T-helper 2 cell treated with Interferon-gamma antibody and Interleukin-4, amounts not matched to agents 5 μg/mL and 100 μg/mL, for 36 hours (primary cell): ENCODE measurements at regions not wholly inside any gene's neighbourhood (a gene's known extent, or its start where the extent isn't known, plus 50 kb on each side); places are given as distances from the start of the nearest gene placed in this dataset.

Experiments used
- DNase-seq: peaks from one replicate; pipeline ENCODE4 v3.0.0; 2021; ENCODE audit warnings: low spot score
- H3K27ac Mint-ChIP-seq: one replicate; pipeline ENCODE4 v1.8.0; 2021; ENCODE audit warnings: mild to moderate bottlenecking, mixed read lengths
- H3K27me3 Mint-ChIP-seq: one replicate; pipeline ENCODE4 v1.8.0; 2021; ENCODE audit warnings: low read depth, mixed read lengths
- H3K36me3 Mint-ChIP-seq: one replicate; pipeline ENCODE4 v1.8.0; 2021; ENCODE audit warnings: low read depth, mixed read lengths
- H3K4me1 Mint-ChIP-seq: one replicate; pipeline ENCODE4 v1.8.0; 2021; ENCODE audit warnings: low read depth, mixed read lengths
- H3K4me3 Mint-ChIP-seq: one replicate; pipeline ENCODE4 v1.8.0; 2022; ENCODE audit warnings: mild to moderate bottlenecking, moderate library complexity, mixed read lengths
- H3K9me3 Mint-ChIP-seq: one replicate; pipeline ENCODE4 v1.8.0; 2021; ENCODE audit warnings: mixed read lengths

- no peaks in the 10 kb centered on the region for H3K4me1 Mint-ChIP-seq
- peaks cover 39% of the 10 kb centered on the region for H3K9me3 Mint-ChIP-seq
- no peaks in the 10 kb centered on the region for H3K27me3 Mint-ChIP-seq
- H3K4me3 Mint-ChIP-seq, result no peak overlapping the region
- H3K27ac Mint-ChIP-seq, result no peak overlapping the region
- no peaks in the 10 kb centered on the region for H3K36me3 Mint-ChIP-seq
- DNase-seq, result no peak
These were observed 268.6 kb downstream of the HAPSTR1 start for GRCh38 chr16:9360075-9360474.

GRCh38 chr16:9362050-9362449 is 270.6 kb downstream of the HAPSTR1 start:
- no peak for DNase-seq
- no peaks in the 10 kb centered on the region for H3K36me3 Mint-ChIP-seq
- H3K27ac Mint-ChIP-seq, result no peak overlapping the region
- no peaks in the 10 kb centered on the region for H3K4me1 Mint-ChIP-seq
- H3K9me3 Mint-ChIP-seq, result peaks cover 24% of the 10 kb centered on the region
- H3K4me3 Mint-ChIP-seq, result no peak overlapping the region
- no peaks in the 10 kb centered on the region for H3K27me3 Mint-ChIP-seq

GRCh38 chr16:9362604-9363003 is 271.2 kb downstream of the HAPSTR1 start:
- Mint-ChIP-seq H3K4me3 (no peak overlapping the region), H3K36me3 (no peaks in the 10 kb centered on the region)

GRCh38 chr16:9363520-9363919 is 272.1 kb downstream of the HAPSTR1 start:
- Mint-ChIP-seq H3K27me3 (no peaks in the 10 kb centered on the region), H3K4me3 (no peak overlapping the region), H3K27ac (no peak overlapping the region), H3K36me3 (no peaks in the 10 kb centered on the region), H3K9me3 (peaks cover 20% of the 10 kb centered on the region), H3K4me1 (no peaks in the 10 kb centered on the region)
- no peak for DNase-seq

More at GRCh38 chr16:9362604-9363003, 271.2 kb downstream of the HAPSTR1 start:
- no peak overlapping the region for H3K27ac Mint-ChIP-seq
- no peaks in the 10 kb centered on the region for H3K4me1 Mint-ChIP-seq
- H3K27me3 Mint-ChIP-seq, result no peaks in the 10 kb centered on the region
- peaks cover 19% of the 10 kb centered on the region for H3K9me3 Mint-ChIP-seq
- DNase-seq, result no peak

- H3K4me3 Mint-ChIP-seq, result no peak overlapping the region
- H3K9me3 Mint-ChIP-seq, result peaks cover 14% of the 10 kb centered on the region
- DNase-seq, result no peak
- no peaks in the 10 kb centered on the region for H3K36me3 Mint-ChIP-seq
- H3K27me3 Mint-ChIP-seq, result no peaks in the 10 kb centered on the region
- H3K4me1 Mint-ChIP-seq, result no peaks in the 10 kb centered on the region
- no peak overlapping the region for H3K27ac Mint-ChIP-seq
These were observed 273.4 kb downstream of the HAPSTR1 start for GRCh38 chr16:9364721-9365369.

GRCh38 chr16:9365370-9365728 is 273.9 kb downstream of the HAPSTR1 start:
- no peaks in the 10 kb centered on the region for H3K36me3 Mint-ChIP-seq
- no peaks in the 10 kb centered on the region for H3K27me3 Mint-ChIP-seq

GRCh38 chr16:9366048-9366969 is 274.9 kb downstream of the HAPSTR1 start:
- H3K4me3 Mint-ChIP-seq, result no peak overlapping the region
- no peaks in the 10 kb centered on the region for H3K4me1 Mint-ChIP-seq
- H3K9me3 Mint-ChIP-seq, result peaks cover 11% of the 10 kb centered on the region
- no peak overlapping the region for H3K27ac Mint-ChIP-seq
- no peaks in the 10 kb centered on the region for H3K27me3 Mint-ChIP-seq
- DNase-seq, result no peak
- H3K36me3 Mint-ChIP-seq, result no peaks in the 10 kb centered on the region

More at GRCh38 chr16:9365370-9365728, 273.9 kb downstream of the HAPSTR1 start:
- no peak overlapping the region for H3K4me3 Mint-ChIP-seq
- H3K9me3 Mint-ChIP-seq, result peaks cover 14% of the 10 kb centered on the region
- H3K4me1 Mint-ChIP-seq, result no peaks in the 10 kb centered on the region
- DNase-seq, result no peak
- no peak overlapping the region for H3K27ac Mint-ChIP-seq

- Mint-ChIP-seq H3K4me1 (no peaks in the 10 kb centered on the region), H3K27ac (no peak overlapping the region), H3K36me3 (no peaks in the 10 kb centered on the region), H3K27me3 (no peaks in the 10 kb centered on the region), H3K4me3 (no peak overlapping the region), H3K9me3 (peaks cover 3% of the 10 kb centered on the region)
- no peak for DNase-seq
These were observed 278.6 kb downstream of the HAPSTR1 start for GRCh38 chr16:9370061-9370491.

DNA sequence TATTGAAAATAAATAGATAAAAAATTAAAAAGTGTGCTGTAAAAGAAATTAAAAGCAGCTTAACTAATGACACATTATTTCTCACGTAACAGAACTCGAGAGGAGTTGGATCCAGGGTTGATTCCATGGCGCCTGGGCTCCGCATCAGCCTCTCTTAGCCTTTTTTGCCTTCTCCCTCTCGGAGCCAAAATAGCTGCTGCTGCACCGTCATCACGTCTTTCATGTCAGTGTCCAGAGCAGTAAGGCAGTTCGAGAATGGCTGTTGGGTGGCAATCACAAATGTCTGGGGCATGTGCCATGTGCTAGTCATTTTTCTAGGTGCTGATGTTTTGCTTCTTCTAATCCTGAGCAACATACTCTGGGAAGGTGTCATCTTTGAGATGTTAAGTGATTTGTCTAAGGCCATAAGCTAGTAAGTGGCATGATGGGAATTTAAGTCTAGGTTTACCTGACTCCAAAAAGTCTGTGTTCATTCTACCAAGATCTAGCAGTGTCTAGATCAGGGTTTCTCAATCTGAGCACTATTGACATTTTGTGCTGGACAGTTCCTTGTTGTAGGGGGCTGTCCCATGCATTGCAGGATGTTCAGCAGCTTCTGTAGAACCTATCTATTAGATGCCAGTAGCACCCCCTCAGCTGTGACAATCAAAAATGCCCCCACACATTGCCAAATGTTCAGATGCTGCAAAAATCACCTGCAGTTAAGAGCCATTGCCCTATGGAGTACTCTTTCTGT is 280.4 kb downstream of the HAPSTR1 start:
- no peak for DNase-seq
- Mint-ChIP-seq H3K36me3 (no peaks in the 10 kb centered on the region), H3K4me1 (no peaks in the 10 kb centered on the region), H3K4me3 (no peak overlapping the region), H3K27me3 (no peaks in the 10 kb centered on the region), H3K27ac (no peak overlapping the region), H3K9me3 (peaks cover 3% of the 10 kb centered on the region)

DNA sequence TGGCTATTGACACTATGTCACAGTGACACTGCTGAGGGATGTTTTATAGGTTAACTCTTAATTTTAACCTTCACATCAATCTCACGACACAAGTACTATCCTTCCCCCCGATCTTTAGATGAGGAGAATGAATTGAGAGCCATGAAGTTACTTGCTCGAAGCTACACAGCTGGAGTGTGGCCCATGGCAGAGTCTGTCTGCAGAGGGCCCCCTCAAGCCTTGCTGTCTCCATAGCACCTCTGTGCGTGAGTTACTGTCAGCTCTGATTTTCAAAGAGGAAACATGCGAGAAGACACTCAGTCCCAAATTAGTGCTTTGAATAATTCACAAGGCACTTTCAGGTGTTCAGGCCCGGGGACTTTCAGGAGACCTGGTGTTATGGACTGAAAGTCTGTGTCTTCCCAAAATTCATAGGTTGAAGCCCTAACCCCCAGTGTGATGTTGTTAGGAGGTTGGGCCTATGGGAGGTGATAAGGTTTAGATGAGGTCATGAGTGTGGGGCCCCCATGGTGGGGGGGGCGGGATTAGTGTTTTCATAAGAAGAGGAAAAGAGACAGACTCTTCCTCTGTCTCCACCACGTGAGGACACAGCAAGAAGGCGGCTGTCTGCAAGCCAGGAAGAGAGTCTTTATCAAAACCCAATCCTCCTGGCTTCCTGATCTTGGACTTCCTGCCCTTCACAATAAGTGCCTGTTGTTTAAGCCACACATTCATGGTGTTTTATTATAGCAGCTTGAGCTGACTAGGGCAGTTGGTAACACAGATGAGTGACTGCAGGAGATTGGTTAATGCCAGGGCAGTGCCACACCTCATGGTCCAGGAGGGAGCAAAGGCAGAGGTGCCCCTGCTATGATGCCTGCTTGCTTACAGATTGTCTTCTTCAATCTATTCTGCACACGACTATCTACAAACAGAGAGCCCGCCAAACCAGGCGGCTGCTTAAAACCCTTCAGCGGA is 281.8 kb downstream of the HAPSTR1 start:
- Mint-ChIP-seq H3K9me3 (peaks cover 3% of the 10 kb centered on the region), H3K4me1 (no peaks in the 10 kb centered on the region), H3K4me3 (no peak overlapping the region), H3K36me3 (no peaks in the 10 kb centered on the region), H3K27me3 (no peaks in the 10 kb centered on the region), H3K27ac (no peak overlapping the region)
- no peak for DNase-seq

DNA sequence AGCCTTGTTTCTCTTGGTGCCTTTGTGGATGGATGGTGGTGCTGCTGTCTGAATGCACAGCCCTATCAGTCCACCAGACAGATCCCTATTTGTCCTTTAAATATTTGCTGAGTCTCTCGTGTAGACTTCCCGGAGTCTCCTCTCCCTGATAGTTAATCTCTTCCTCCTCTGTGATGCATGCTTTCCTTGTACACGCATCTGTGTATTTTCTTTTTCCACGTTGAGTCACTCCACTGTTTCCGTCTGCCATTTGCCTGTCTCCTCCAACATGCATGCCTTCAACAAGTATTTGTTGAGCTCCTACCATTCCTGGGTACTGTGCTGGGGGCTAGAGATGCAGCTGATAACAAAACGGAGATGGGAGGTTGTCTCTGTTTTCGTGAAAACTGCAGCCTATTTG is 282.6 kb downstream of the HAPSTR1 start:
- Mint-ChIP-seq H3K4me3 (no peak overlapping the region), H3K36me3 (no peaks in the 10 kb centered on the region), H3K9me3 (no peaks in the 10 kb centered on the region), H3K27ac (no peak overlapping the region), H3K4me1 (no peaks in the 10 kb centered on the region), H3K27me3 (no peaks in the 10 kb centered on the region)
- no peak for DNase-seq

- Mint-ChIP-seq H3K4me1 (no peaks in the 10 kb centered on the region), H3K4me3 (no peak overlapping the region), H3K27ac (no peak overlapping the region), H3K27me3 (no peaks in the 10 kb centered on the region), H3K9me3 (peaks cover 3% of the 10 kb centered on the region), H3K36me3 (no peaks in the 10 kb centered on the region)
- DNase-seq, result no peak
These were observed 287.4 kb downstream of the HAPSTR1 start for GRCh38 chr16:9378876-9379275.

GRCh38 chr16:9380221-9380620 is 288.8 kb downstream of the HAPSTR1 start:
- no peak overlapping the region for H3K27ac Mint-ChIP-seq
- no peaks in the 10 kb centered on the region for H3K36me3 Mint-ChIP-seq
- no peak overlapping the region for H3K4me3 Mint-ChIP-seq
- H3K27me3 Mint-ChIP-seq, result no peaks in the 10 kb centered on the region
- no peaks in the 10 kb centered on the region for H3K4me1 Mint-ChIP-seq
- no peak for DNase-seq
- H3K9me3 Mint-ChIP-seq, result peaks cover 3% of the 10 kb centered on the region
